ENCODE measurements at regions not wholly inside any gene's neighbourhood (a gene's known extent, or its start where the extent isn't known, plus 50 kb on each side); places are given as distances from the start of the nearest gene placed in this dataset.

- Histone ChIP-seq H3K4me3 (no peak overlapping the region), H3K79me2 (no peaks in the 10 kb centered on the region), H2AFZ (no peak overlapping the region), H4K20me1 (ENCODE audit: insufficient read depth, poor library complexity, severe bottlenecking) (no peaks in the 10 kb centered on the region), H3K36me3 (replicated peaks; ENCODE audit: insufficient read depth, low read depth) (no peaks in the 10 kb centered on the region), H3K9me2 (replicated peaks; ENCODE audit: insufficient read depth) (no peaks in the 10 kb centered on the region), H3K4me1 (ENCODE audit: insufficient read depth) (no peaks in the 10 kb centered on the region), H3K27me3 (no peaks in the 10 kb centered on the region), H3K4me2 (no peak overlapping the region), H3K9me3 (ENCODE audit: low read depth) (no peaks in the 10 kb centered on the region), H3K27ac (no peak overlapping the region)
- 86% methylated on average over 7 of the region's 7 CpGs for WGBS (ENCODE audit: low lambda C conversion rate, missing lambda C conversion rate)
- no peak for TF ChIP-seq CTCF (IDR thresholded peaks at IDR 0.05; ENCODE audit: poor library complexity)
- no peak for TF ChIP-seq EZH2phosphoT487 (IDR thresholded peaks at IDR 0.05; ENCODE audit: low read depth, severe bottlenecking, unreplicated experiment)
- no peak for TF ChIP-seq EZH2 (IDR thresholded peaks at IDR 0.05; ENCODE audit: borderline replicate concordance)
- DNase-seq (ENCODE audit: low spot score): no peak
Observed at GRCh38 chr10:44458671-44459413, 73.9 kb upstream of the CXCL12 start.

GRCh38 chr10:44459671-44460070 lies 74.8 kb upstream of the CXCL12 start:
- Histone ChIP-seq H3K4me2 (no peak overlapping the region), H3K4me3 (no peak overlapping the region), H3K27ac (no peak overlapping the region), H3K79me2 (no peaks in the 10 kb centered on the region), H3K27me3 (no peaks in the 10 kb centered on the region), H2AFZ (no peak overlapping the region), H4K20me1 (ENCODE audit: insufficient read depth, poor library complexity, severe bottlenecking) (no peaks in the 10 kb centered on the region), H3K4me1 (ENCODE audit: insufficient read depth) (no peaks in the 10 kb centered on the region), H3K9me2 (replicated peaks; ENCODE audit: insufficient read depth) (no peaks in the 10 kb centered on the region), H3K9me3 (ENCODE audit: low read depth) (no peaks in the 10 kb centered on the region), H3K36me3 (replicated peaks; ENCODE audit: insufficient read depth, low read depth) (no peaks in the 10 kb centered on the region)
- WGBS (ENCODE audit: low lambda C conversion rate, missing lambda C conversion rate): 57% methylated on average over 2 of the region's 2 CpGs
- TF ChIP-seq EZH2phosphoT487 (IDR thresholded peaks at IDR 0.05; ENCODE audit: low read depth, severe bottlenecking, unreplicated experiment) (no peak), CTCF (IDR thresholded peaks at IDR 0.05; ENCODE audit: poor library complexity) (no peak), EZH2 (IDR thresholded peaks at IDR 0.05; ENCODE audit: borderline replicate concordance) (no peak)
- no peak for DNase-seq (ENCODE audit: low spot score)

GRCh38 chr10:44460416-44460815 lies 75.5 kb upstream of the CXCL12 start:
- Histone ChIP-seq H3K79me2 (no peaks in the 10 kb centered on the region), H3K27me3 (no peaks in the 10 kb centered on the region), H3K4me2 (no peak overlapping the region), H3K9me3 (ENCODE audit: low read depth) (no peaks in the 10 kb centered on the region), H3K36me3 (replicated peaks; ENCODE audit: insufficient read depth, low read depth) (no peaks in the 10 kb centered on the region), H3K27ac (no peak overlapping the region), H2AFZ (no peak overlapping the region), H3K4me1 (ENCODE audit: insufficient read depth) (no peaks in the 10 kb centered on the region), H3K4me3 (no peak overlapping the region), H4K20me1 (ENCODE audit: insufficient read depth, poor library complexity, severe bottlenecking) (no peaks in the 10 kb centered on the region), H3K9me2 (replicated peaks; ENCODE audit: insufficient read depth) (no peaks in the 10 kb centered on the region)
- no peak for DNase-seq (ENCODE audit: low spot score)
- WGBS (ENCODE audit: low lambda C conversion rate, missing lambda C conversion rate): 100% methylated on average over 1 of the region's 1 CpG
- TF ChIP-seq CTCF (IDR thresholded peaks at IDR 0.05; ENCODE audit: poor library complexity): no peak
- TF ChIP-seq EZH2 (IDR thresholded peaks at IDR 0.05; ENCODE audit: borderline replicate concordance): no peak
- TF ChIP-seq EZH2phosphoT487 (IDR thresholded peaks at IDR 0.05; ENCODE audit: low read depth, severe bottlenecking, unreplicated experiment): no peak

All from hepatocyte (in vitro differentiated cells).